ENCODE measurements at regions not wholly inside any gene's neighbourhood (a gene's known extent, or its start where the extent isn't known, plus 50 kb on each side); places are given as distances from the start of the nearest gene placed in this dataset.

DNA sequence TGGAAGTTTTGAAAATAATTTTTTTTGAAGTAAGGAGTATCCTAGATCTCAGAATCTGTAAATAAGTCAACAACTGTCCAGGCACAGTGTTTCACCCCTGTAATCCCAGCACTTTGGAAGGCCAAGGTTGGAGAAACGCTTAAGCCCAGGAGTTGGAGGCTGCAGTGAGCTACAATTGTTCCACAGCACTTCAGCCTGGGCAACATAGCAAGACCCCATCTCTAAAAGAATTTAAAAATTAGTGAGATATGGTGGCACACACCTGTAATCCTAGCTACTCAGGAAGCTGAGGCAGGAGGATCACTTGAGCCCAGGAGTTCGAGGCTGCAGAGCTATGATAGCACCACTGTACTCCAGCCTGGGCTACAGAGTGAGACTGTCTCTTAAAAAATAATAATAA lies 87.2 kb upstream of the ZNF507 start:
- TF ChIP-seq ZFP30 (CRISPR knock-in tag; IDR thresholded peaks at IDR 0.05) (no peak), PPARA (CRISPR knock-in tag; IDR thresholded peaks at IDR 0.05; ENCODE audit: borderline replicate concordance) (no peak), BACH2 (CRISPR knock-in tag; IDR thresholded peaks at IDR 0.05; ENCODE audit: borderline replicate concordance) (no peak), ZNF8 (CRISPR knock-in tag; IDR thresholded peaks at IDR 0.05) (no peak)
